ENCODE measurements at regions not wholly inside any gene's neighbourhood (a gene's known extent, or its start where the extent isn't known, plus 50 kb on each side); places are given as distances from the start of the nearest gene placed in this dataset.

- no peak for TF ChIP-seq EZH2 (IDR thresholded peaks at IDR 0.05; ENCODE audit: low read length)
- no peak for TF ChIP-seq CTCF (optimal IDR thresholded peaks at IDR 0.05 in 1 of 3, IDR thresholded peaks at IDR 0.05 in 1 of 3, conservative IDR thresholded peaks at IDR 0.05 in 1 of 3; ENCODE audit: extremely low read depth in 1 of 3, insufficient read depth in 2 of 3, low read length in 3 of 3)
These were observed 300.0 kb upstream of the RASGEF1B start for GRCh38 chr4:81771721-81772120.

Data from keratinocyte (primary cell).